GM12878 (cell line): ENCODE measurements at regions not wholly inside any gene's neighbourhood (a gene's known extent, or its start where the extent isn't known, plus 50 kb on each side); places are given as distances from the start of the nearest gene placed in this dataset.

Source experiments
- ATAC-seq: fragments of 200-7000 bp; cut with Tn5 transposase; 3 replicates; pipeline ENCODE4 v1.9.1; 2020; ENCODE audit warnings: mild to moderate bottlenecking, moderate library complexity
- BruUV-seq: library from RNA; stranded (reverse); fragments of 400-500 nt; replicated peaks from 2 replicates; lab custom pipeline; 2021; lab: Mats Ljungman, UMichigan
- CTCF ChIA-PET: fragments of 300-600 bp; sonication (Branson Sonifier 250); formaldehyde crosslinking; extraction: SDS; loops from one replicate; lab custom pipeline; 2021; ENCODE audit warnings: inconsistent platforms; lab: Yijun Ruan, JAX
- POLR2A ChIA-PET: fragments of 350-600 bp; formaldehyde crosslinking; extraction: SDS; loops from one replicate; lab custom pipeline; 2021; ENCODE audit warnings: inconsistent platforms; lab: Charles Lee
- RAD21 ChIA-PET: fragments of 300-600 bp; sonication (Branson Sonifier 250); formaldehyde crosslinking; loops from one replicate; lab custom pipeline; 2023; ENCODE audit warnings: antibody characterized with exemption; ENCODE audit not compliant: unreplicated experiment; lab: Charles Lee
- SMC1A ChIA-PET: fragments of 300-600 bp; sonication (Branson Sonifier 250); formaldehyde crosslinking; loops from one replicate; lab custom pipeline; 2023; ENCODE audit not compliant: unreplicated experiment, uncharacterized antibody; lab: Charles Lee
- DNase-seq: peaks from one replicate; pipeline ENCODE4 v3.0.0-alpha.2; 2011; ENCODE audit warnings: low read depth, low spot score
- FAIRE-seq: peaks from 3 replicates; lab custom pipeline; 2011; peaks lifted over from hg19 to GRCh38; lab: Jason Lieb, UNC
- H2AFZ ChIP-seq: 2 replicates; pipeline ENCODE4 v1.6.0; 2011; ENCODE audit warnings: low read depth, low read length, control low read depth; ENCODE audit not compliant: control insufficient read depth
- H3K27ac ChIP-seq: 2 replicates; pipeline ENCODE4 v1.5.1; 2011; ENCODE audit warnings: control low read depth; ENCODE audit not compliant: control insufficient read depth, insufficient read depth
- H3K27me3 ChIP-seq, 2 experiments: replicated peaks in 1 of 2; 2 replicates each; pipeline versions ENCODE4 v1.6.0 to v1.6.1; 2011; ENCODE audit warnings: low read length in 1 of 2; ENCODE audit not compliant: control insufficient read depth in 2 of 2, insufficient read depth in 2 of 2
- H3K36me3 ChIP-seq, 2 experiments: 2 replicates each; pipeline ENCODE4 v1.5.1; 2011; ENCODE audit warnings: low read length in 1 of 2; ENCODE audit not compliant: control insufficient read depth in 2 of 2, insufficient read depth in 2 of 2
- H3K4me1 ChIP-seq: 2 replicates; pipeline ENCODE4 v1.6.1; 2011; ENCODE audit warnings: mild to moderate bottlenecking, low read length, moderate library complexity, mixed read lengths; ENCODE audit not compliant: control insufficient read depth, insufficient read depth
- H3K4me2 ChIP-seq: 2 replicates; pipeline ENCODE4 v1.6.0; 2011; ENCODE audit warnings: control low read depth; ENCODE audit not compliant: control insufficient read depth, insufficient read depth
- H3K4me3 ChIP-seq: fragments of 200-600 bp; sonication (generic); 2 replicates; pipeline ENCODE4 v1.5.1; 2016
- H3K79me2 ChIP-seq: 2 replicates; pipeline ENCODE4 v1.6.0; 2011; ENCODE audit warnings: low read length; ENCODE audit not compliant: control insufficient read depth, insufficient read depth
- H3K9ac ChIP-seq: 2 replicates; pipeline ENCODE4 v1.8.0; 2011; ENCODE audit warnings: low read length, control low read depth, mixed read lengths; ENCODE audit not compliant: control insufficient read depth, insufficient read depth
- H3K9me3 ChIP-seq: replicated peaks from 3 replicates; pipeline ENCODE4 v1.5.1; 2011; ENCODE audit warnings: mild to moderate bottlenecking, low read length; ENCODE audit not compliant: control insufficient read depth, insufficient read depth
- H4K20me1 ChIP-seq: 2 replicates; pipeline ENCODE4 v1.6.0; 2011; ENCODE audit not compliant: control insufficient read depth, insufficient read depth
- BCLAF1 ChIP-seq: fragments of 450-650 bp; IDR thresholded peaks from 2 replicates; pipeline ENCODE4 v1.6.1; 2017; ENCODE audit warnings: antibody characterized with exemption, mild to moderate bottlenecking, moderate library complexity
- CBX3 ChIP-seq: fragments of 200-600 bp; sonication (generic); IDR thresholded peaks from 2 replicates; pipeline ENCODE4 v1.6.1; 2016; ENCODE audit warnings: low read depth, borderline replicate concordance
- KLF5 ChIP-seq: fragments of 450-650 bp; IDR thresholded peaks from 2 replicates; pipeline ENCODE4 v1.6.1; 2014; ENCODE audit warnings: mild to moderate bottlenecking; ENCODE audit not compliant: partially characterized antibody
- NR2C2 ChIP-seq: IDR thresholded peaks from 2 replicates; pipeline ENCODE4 v1.6.1; 2011; ENCODE audit warnings: borderline replicate concordance, low read depth; ENCODE audit not compliant: control insufficient read depth, insufficient read length
- RBBP5 ChIP-seq: fragments of 200-600 bp; sonication (generic); conservative IDR thresholded peaks from 2 replicates; pipeline ENCODE4 v1.6.1; 2016
- TCF7 ChIP-seq: IDR thresholded peaks from 2 replicates; pipeline ENCODE4 v1.6.1; 2014; ENCODE audit warnings: antibody characterized with exemption, borderline replicate concordance
- WRNIP1 ChIP-seq: IDR thresholded peaks from 2 replicates; pipeline ENCODE4 v1.6.1; 2011; ENCODE audit warnings: low read depth, low read length, improper control_type of control experiment, borderline replicate concordance
- YY1 ChIP-seq: IDR thresholded peaks from 2 replicates; pipeline ENCODE4 v1.6.1; 2011; ENCODE audit warnings: low read depth, mild to moderate bottlenecking, low read length
- ZNF274 ChIP-seq: IDR thresholded peaks from one replicate; pipeline ENCODE4 v1.8.0; 2011; ENCODE audit not compliant: insufficient read length, insufficient read depth
- WGBS: methylation state at CpG from one replicate; pipeline ENCODE4 v1.1.6; 2016; ENCODE audit warnings: low lambda C conversion rate; ENCODE audit not compliant: insufficient replicate concordance, insufficient coverage; ENCODE audit errors: missing lambda C conversion rate; 5-methylcytosine and 5-hydroxymethylcytosine counted together
- in situ Hi-C: fragments of 300-500 bp; cut with MboI; formaldehyde crosslinking; loops from 9 replicates; pipeline ENCODE4 v1.14.3; 2018; ENCODE audit warnings: mixed read lengths
- intact Hi-C: fragments of 100-400 bp; cut with micrococcal nuclease; formaldehyde crosslinking; loops from one replicate; pipeline ENCODE4 v1.14.2; 2022; ENCODE audit not compliant: unreplicated experiment
- TF ChIP-seq, protein P1 (sequence below): fragments of 450-650 bp; IDR thresholded peaks from 2 replicates; pipeline ENCODE4 v1.6.1; 2017; ENCODE audit warnings: borderline replicate concordance

DNA sequence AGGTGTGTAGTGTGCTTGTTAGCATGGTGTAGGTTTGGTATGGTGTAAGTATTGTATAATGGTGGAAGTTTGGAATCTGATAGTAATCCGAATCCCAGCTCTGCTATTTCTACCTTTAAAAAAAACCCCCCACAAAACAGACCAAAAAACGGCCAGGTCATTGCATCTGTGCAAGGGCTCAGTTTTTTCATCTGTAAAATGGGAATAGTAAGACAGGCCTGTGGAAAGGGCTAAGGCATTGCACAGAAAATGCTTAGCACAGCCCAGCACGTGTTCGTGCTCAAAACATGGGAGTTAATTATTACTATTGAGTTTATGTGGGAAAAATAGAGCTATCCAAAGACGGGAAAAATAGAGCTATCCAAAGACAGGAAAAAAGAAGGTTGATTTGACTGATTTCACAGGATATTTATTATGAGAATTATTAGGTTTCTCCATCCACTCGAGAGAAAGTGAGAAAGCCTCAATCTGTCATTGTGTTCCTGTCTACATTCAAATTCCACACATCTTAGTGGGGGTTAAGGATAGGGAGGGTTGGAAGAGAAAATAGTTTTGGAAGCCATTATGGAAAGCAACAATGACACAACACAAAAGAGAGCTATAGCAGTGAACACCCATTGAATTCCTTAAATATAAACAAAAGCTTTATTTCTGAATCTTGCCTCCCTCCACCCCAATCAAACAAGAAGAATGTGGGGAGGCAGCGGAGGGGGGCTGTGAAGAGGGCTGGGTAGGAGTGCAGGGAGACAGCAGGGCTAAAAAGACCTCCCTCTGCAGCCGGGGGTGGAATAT lies 126.8 kb upstream of the MAX start:
- Histone ChIP-seq H3K4me3 (0 out of 2 replicates have a peak overlapping the region, but pooled peaks have one; percentile 26), H3K79me2 (no peaks in the 10 kb centered on the region), H3K27me3 (no peaks in the 10 kb centered on the region), H3K36me3 (no peaks in the 10 kb centered on the region; a peak in 1 of 4 replicates), H3K4me1 (peaks cover 47% of the 10 kb centered on the region), H3K4me2 (peak overlapping the region; percentile 78), H3K9ac (peak overlapping the region; percentile 62; the same call in 1 of the 2 replicates), H3K9me3 (no peaks in the 10 kb centered on the region), H2AFZ (no peak overlapping the region), H4K20me1 (no peaks in the 10 kb centered on the region), H3K27ac (peak overlapping the region; percentile 64)
- ChIA-PET POLR2A (interaction anchor here (0.6 to 1.8 kb wide), 7 partner anchors 22 to 492 kb away, joined by 3 to 7 read pairs (median 4); no protein-coding TSS in a partner anchor), SMC1A (interaction anchor here (0.9 to 8.2 kb wide), 20 partner anchors 10 to 596 kb away, joined by 3 to 50 read pairs (median 4); no protein-coding TSS in a partner anchor), RAD21 (interaction anchor here (0.7 to 6.2 kb wide), 8 partner anchors 23 to 186 kb away, joined by 3 to 30 read pairs (median 4); no protein-coding TSS in a partner anchor), CTCF (interaction anchor here (0.9 to 14.4 kb wide), 11 partner anchors 11 to 595 kb away, joined by 3 to 136 read pairs (median 4); partner anchors contain the start of gene FUT8)
- TF ChIP-seq ZNF274 (no peak), KLF5 (no peak), WRNIP1 (no peak), YY1 (no peak), TCF7 (no peak), CBX3 (no peak), RBBP5 (no peak), BCLAF1 (no peak), NR2C2 (no peak)
- TF ChIP-seq, protein P1, sequence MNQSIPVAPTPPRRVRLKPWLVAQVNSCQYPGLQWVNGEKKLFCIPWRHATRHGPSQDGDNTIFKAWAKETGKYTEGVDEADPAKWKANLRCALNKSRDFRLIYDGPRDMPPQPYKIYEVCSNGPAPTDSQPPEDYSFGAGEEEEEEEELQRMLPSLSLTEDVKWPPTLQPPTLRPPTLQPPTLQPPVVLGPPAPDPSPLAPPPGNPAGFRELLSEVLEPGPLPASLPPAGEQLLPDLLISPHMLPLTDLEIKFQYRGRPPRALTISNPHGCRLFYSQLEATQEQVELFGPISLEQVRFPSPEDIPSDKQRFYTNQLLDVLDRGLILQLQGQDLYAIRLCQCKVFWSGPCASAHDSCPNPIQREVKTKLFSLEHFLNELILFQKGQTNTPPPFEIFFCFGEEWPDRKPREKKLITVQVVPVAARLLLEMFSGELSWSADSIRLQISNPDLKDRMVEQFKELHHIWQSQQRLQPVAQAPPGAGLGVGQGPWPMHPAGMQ = no peak
- in situ Hi-C loops = loop anchor here (10.0 kb wide), 1 partner anchor 596 kb away; no protein-coding TSS in a partner anchor
- 36% methylated on average over 8 of the region's 8 CpGs for WGBS
- no peak for DNase-seq
- no peak for FAIRE-seq
- no peak for ATAC-seq
- intact Hi-C loops = loop anchor here (1.0 to 10.0 kb wide), 5 partner anchors 19 to 376 kb away; no protein-coding TSS in a partner anchor
- no TSS peak for BruUV-seq
